Panc1 (cell line): ENCODE measurements at regions not wholly inside any gene's neighbourhood (a gene's known extent, or its start where the extent isn't known, plus 50 kb on each side); places are given as distances from the start of the nearest gene placed in this dataset.

ENCODE experiments used
- CTCF ChIP-seq: fragments of 450-650 bp; IDR thresholded peaks from 2 replicates; pipeline ENCODE4 v1.5.1; 2017; ENCODE audit warnings: mild to moderate bottlenecking
- POLR2AphosphoS5 ChIP-seq: IDR thresholded peaks from 2 replicates; pipeline ENCODE4 v1.6.1; 2012; ENCODE audit warnings: mild to moderate bottlenecking, low read depth, low read length, moderate library complexity

GRCh38 chr3:5784690-5785089, 597.2 kb downstream of the EDEM1 start:
- TF ChIP-seq POLR2AphosphoS5 (no peak), CTCF (no peak)
